ENCODE measurements at regions not wholly inside any gene's neighbourhood (a gene's known extent, or its start where the extent isn't known, plus 50 kb on each side); places are given as distances from the start of the nearest gene placed in this dataset.

DNA sequence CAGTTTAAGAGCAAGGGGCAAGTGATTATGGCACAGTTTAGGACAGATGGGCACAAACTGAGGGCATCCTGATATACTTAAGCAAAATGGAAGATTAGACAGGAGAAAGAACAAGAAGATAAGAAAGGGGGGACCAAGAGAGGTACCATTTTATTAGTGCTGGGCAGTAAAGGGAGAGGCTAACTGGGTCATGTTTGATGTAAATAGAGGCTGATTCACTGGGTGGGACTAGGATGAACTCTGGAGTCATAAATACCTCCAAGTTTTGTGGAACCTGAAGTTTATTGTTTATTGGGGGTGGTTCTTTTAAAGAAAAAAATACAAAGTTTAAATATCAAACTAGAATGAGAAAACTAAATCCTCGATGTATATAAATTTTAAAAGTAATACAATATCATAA, 1067.2 kb upstream of the GYPC start:
- Histone ChIP-seq H3K27ac (ENCODE audit: insufficient read depth, low read length) (no peak overlapping the region), H2BK120ac (ENCODE audit: low read depth, low read length) (no peak overlapping the region), H3K9ac (ENCODE audit: low read depth, low read length) (no peak overlapping the region), H3K18ac (ENCODE audit: low read depth, low read length) (no peak overlapping the region), H4K91ac (ENCODE audit: insufficient read depth, low read depth, low read length) (no peak overlapping the region), H2AFZ (replicated peaks; ENCODE audit: low read length, poor library complexity) (no peak overlapping the region), H3K23ac (ENCODE audit: low read depth, low read length) (no peak overlapping the region), H4K20me1 (ENCODE audit: insufficient read depth, low read length) (no peaks in the 10 kb centered on the region), H3K56ac (ENCODE audit: extremely low read depth, insufficient read depth, low read length) (no peak overlapping the region), H3K27me3 (ENCODE audit: control insufficient read depth, insufficient read depth, low read length) (no peaks in the 10 kb centered on the region), H2AK9ac (replicated peaks; ENCODE audit: low read depth, low read length, poor library complexity) (no peak overlapping the region), H4K5ac (ENCODE audit: low read depth, low read length) (no peak overlapping the region), H3K79me1 (ENCODE audit: low read depth in 1 of 2, low read length in 2 of 2) (no peaks in the 10 kb centered on the region), H3K4me3 (ENCODE audit: insufficient read depth, low read depth, low read length) (no peak overlapping the region), H4K8ac (ENCODE audit: low read depth in 2 of 2, low read length in 2 of 2) (no peak overlapping the region), H2BK5ac (ENCODE audit: low read depth, low read length, poor library complexity, severe bottlenecking) (no peak overlapping the region), H3K9me3 (ENCODE audit: control insufficient read depth, insufficient read depth, low read length) (peaks cover 1% of the 10 kb centered on the region; the same call in 1 of the 2 replicates), H3K14ac (replicated peaks; ENCODE audit: low read depth, low read length) (no peak overlapping the region), H3K4me2 (ENCODE audit: low read depth, low read length) (no peak overlapping the region), H3K9me1 (ENCODE audit: insufficient read depth, low read length) (no peaks in the 10 kb centered on the region), H3K36me3 (ENCODE audit: control insufficient read depth, insufficient read depth, low read length) (no peaks in the 10 kb centered on the region), H3K4me1 (ENCODE audit: control insufficient read depth, insufficient read depth, low read length) (no peaks in the 10 kb centered on the region), H2AK5ac (ENCODE audit: low read depth, low read length) (no peak overlapping the region), H2BK20ac (ENCODE audit: low read depth, low read length) (no peak overlapping the region), H2BK15ac (ENCODE audit: low read depth, low read length) (no peak overlapping the region), H3K4ac (ENCODE audit: low read depth, low read length) (no peak overlapping the region)
- no TSS peak for BruUV-seq (replicated peaks)
- dilution Hi-C loops (cut with HindIII; ENCODE audit: low sequenced_read_pairs, unreplicated experiment): no loop called here
- WGBS, 2 experiments (ENCODE audit: extremely low coverage in 2 of 2, insufficient read length in 1 of 2): no CpG with 5 or more reads among the region's 1 CpG
- no peak for TF ChIP-seq RCOR1 (IDR thresholded peaks at IDR 0.05; ENCODE audit: insufficient replicate concordance, low read length)
- TF ChIP-seq RAD21 (IDR thresholded peaks at IDR 0.05; ENCODE audit: low read length): no peak
- no peak for TF ChIP-seq MAFK (IDR thresholded peaks at IDR 0.05; ENCODE audit: low read depth, low read length)
- TF ChIP-seq BHLHE40 (IDR thresholded peaks at IDR 0.05; ENCODE audit: low read depth, low read length): no peak
- TF ChIP-seq FOS (IDR thresholded peaks at IDR 0.05; ENCODE audit: low read depth, low read length): no peak
- TF ChIP-seq MAZ (IDR thresholded peaks at IDR 0.05; ENCODE audit: borderline replicate concordance, low read depth, low read length): no peak
- TF ChIP-seq SMC3 (IDR thresholded peaks at IDR 0.05; ENCODE audit: low read depth, low read length): no peak
- TF ChIP-seq, protein P1, sequence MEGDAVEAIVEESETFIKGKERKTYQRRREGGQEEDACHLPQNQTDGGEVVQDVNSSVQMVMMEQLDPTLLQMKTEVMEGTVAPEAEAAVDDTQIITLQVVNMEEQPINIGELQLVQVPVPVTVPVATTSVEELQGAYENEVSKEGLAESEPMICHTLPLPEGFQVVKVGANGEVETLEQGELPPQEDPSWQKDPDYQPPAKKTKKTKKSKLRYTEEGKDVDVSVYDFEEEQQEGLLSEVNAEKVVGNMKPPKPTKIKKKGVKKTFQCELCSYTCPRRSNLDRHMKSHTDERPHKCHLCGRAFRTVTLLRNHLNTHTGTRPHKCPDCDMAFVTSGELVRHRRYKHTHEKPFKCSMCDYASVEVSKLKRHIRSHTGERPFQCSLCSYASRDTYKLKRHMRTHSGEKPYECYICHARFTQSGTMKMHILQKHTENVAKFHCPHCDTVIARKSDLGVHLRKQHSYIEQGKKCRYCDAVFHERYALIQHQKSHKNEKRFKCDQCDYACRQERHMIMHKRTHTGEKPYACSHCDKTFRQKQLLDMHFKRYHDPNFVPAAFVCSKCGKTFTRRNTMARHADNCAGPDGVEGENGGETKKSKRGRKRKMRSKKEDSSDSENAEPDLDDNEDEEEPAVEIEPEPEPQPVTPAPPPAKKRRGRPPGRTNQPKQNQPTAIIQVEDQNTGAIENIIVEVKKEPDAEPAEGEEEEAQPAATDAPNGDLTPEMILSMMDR (conservative IDR thresholded peaks at IDR 0.05; ENCODE audit: low read depth, low read length): no peak
- no peak for TF ChIP-seq CHD1 (IDR thresholded peaks at IDR 0.05; ENCODE audit: low read depth, low read length)
- no peak for TF ChIP-seq MXI1 (IDR thresholded peaks at IDR 0.05; ENCODE audit: borderline replicate concordance, low read depth, low read length)
- TF ChIP-seq RFX5 (IDR thresholded peaks at IDR 0.05; ENCODE audit: low read depth, low read length): no peak
- no peak for TF ChIP-seq NFE2L2 (IDR thresholded peaks at IDR 0.05; ENCODE audit: low read depth, low read length)
- TF ChIP-seq, protein P2, sequence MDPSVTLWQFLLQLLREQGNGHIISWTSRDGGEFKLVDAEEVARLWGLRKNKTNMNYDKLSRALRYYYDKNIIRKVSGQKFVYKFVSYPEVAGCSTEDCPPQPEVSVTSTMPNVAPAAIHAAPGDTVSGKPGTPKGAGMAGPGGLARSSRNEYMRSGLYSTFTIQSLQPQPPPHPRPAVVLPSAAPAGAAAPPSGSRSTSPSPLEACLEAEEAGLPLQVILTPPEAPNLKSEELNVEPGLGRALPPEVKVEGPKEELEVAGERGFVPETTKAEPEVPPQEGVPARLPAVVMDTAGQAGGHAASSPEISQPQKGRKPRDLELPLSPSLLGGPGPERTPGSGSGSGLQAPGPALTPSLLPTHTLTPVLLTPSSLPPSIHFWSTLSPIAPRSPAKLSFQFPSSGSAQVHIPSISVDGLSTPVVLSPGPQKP (IDR thresholded peaks at IDR 0.05; ENCODE audit: borderline replicate concordance, low read depth, low read length): no peak
- TF ChIP-seq POLR2A (IDR thresholded peaks at IDR 0.05; ENCODE audit: low read depth, low read length): no peak
- TF ChIP-seq CEBPB (IDR thresholded peaks at IDR 0.05; ENCODE audit: low read depth, low read length): no peak
- TF ChIP-seq USF2 (IDR thresholded peaks at IDR 0.05; ENCODE audit: low read depth, low read length): no peak
- intact Hi-C loops (cut with micrococcal nuclease): no loop called here
- in situ Hi-C loops (cut with MboI; ENCODE audit: low sequenced_read_pairs): no loop called here
- ChIA-PET CTCF (no interaction called here), POLR2A (ENCODE audit: unreplicated experiment) (no interaction called here)
- no peak for DNase-seq
- ATAC-seq (ENCODE audit: low read depth): no peak

Measured in IMR-90 (cell line).